GM23338 (cell line): ENCODE measurements at regions not wholly inside any gene's neighbourhood (a gene's known extent, or its start where the extent isn't known, plus 50 kb on each side); places are given as distances from the start of the nearest gene placed in this dataset.

Experiments
- CREB1 ChIP-seq: fragments of 250-450 bp; sonication (Bioruptor Pico); IDR thresholded peaks from 2 replicates; pipeline ENCODE4 v1.5.0; 2020; ENCODE audit warnings: low read depth, mild to moderate bottlenecking, moderate library complexity
- EZH2 ChIP-seq: fragments of 200-600 bp; sonication (generic); IDR thresholded peaks from one replicate; pipeline ENCODE4 v1.8.0; 2017; ENCODE audit warnings: antibody characterized with exemption, mild to moderate bottlenecking, low read depth; ENCODE audit not compliant: unreplicated experiment
- JUNB ChIP-seq: IDR thresholded peaks from one replicate; pipeline ENCODE4 v1.6.1; 2016; ENCODE audit warnings: antibody characterized with exemption; ENCODE audit not compliant: unreplicated experiment
- STAT1 ChIP-seq: IDR thresholded peaks from one replicate; pipeline ENCODE4 v1.6.1; 2016; ENCODE audit warnings: antibody characterized with exemption; ENCODE audit not compliant: unreplicated experiment
- ZNF114 ChIP-seq: fragments of 250-450 bp; sonication (Bioruptor Pico); IDR thresholded peaks from 2 replicates; pipeline ENCODE4 v1.5.0; 2020; ENCODE audit warnings: mild to moderate bottlenecking, moderate library complexity
- ZNF331 ChIP-seq: fragments of 250-450 bp; sonication (Bioruptor Pico); IDR thresholded peaks from 2 replicates; pipeline ENCODE4 v1.5.0; 2020; ENCODE audit warnings: low read depth, mild to moderate bottlenecking, moderate library complexity
- TF ChIP-seq, protein P1 (sequence below): fragments of 250-450 bp; sonication (Bioruptor Pico); IDR thresholded peaks from 2 replicates; pipeline ENCODE4 v1.5.0; 2020; ENCODE audit warnings: mild to moderate bottlenecking, moderate library complexity
- TF ChIP-seq, protein P2 (sequence below): IDR thresholded peaks from 2 replicates; pipeline ENCODE4 v1.6.1; 2016; ENCODE audit warnings: antibody characterized with exemption
- TF ChIP-seq, protein P3 (sequence below): IDR thresholded peaks from one replicate; pipeline ENCODE4 v1.6.1; 2018; ENCODE audit warnings: antibody characterized with exemption; ENCODE audit not compliant: unreplicated experiment

DNA sequence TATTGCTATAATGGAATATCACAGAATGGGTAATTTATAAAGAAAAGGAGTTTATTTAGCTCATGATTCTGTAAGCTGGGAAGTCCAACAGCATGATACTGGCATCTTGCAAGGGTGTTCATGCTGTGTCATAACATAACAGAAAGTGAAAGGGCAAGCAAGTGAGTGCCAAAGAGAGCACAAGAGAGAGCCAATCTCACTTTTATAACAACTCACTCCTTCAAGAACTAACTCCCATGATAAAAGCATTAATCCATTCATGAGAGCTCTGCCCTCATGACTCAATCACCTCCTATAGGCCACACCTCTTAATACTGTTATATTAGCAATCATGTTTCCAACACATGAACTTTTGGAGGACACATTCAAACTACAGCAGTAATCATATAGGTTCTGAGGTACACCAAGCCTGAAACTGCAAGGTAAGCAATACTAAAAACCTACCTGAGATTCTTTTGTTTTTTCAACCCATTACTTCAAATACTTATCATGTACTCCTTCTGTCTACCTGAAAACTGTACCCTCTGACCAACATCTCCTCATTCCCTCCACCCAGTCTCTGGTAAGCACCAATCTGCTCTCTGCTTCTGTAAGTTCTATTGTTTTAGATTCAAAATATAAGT lies 219.7 kb downstream of the MTERF1 start (continued):
- TF ChIP-seq, protein P1, sequence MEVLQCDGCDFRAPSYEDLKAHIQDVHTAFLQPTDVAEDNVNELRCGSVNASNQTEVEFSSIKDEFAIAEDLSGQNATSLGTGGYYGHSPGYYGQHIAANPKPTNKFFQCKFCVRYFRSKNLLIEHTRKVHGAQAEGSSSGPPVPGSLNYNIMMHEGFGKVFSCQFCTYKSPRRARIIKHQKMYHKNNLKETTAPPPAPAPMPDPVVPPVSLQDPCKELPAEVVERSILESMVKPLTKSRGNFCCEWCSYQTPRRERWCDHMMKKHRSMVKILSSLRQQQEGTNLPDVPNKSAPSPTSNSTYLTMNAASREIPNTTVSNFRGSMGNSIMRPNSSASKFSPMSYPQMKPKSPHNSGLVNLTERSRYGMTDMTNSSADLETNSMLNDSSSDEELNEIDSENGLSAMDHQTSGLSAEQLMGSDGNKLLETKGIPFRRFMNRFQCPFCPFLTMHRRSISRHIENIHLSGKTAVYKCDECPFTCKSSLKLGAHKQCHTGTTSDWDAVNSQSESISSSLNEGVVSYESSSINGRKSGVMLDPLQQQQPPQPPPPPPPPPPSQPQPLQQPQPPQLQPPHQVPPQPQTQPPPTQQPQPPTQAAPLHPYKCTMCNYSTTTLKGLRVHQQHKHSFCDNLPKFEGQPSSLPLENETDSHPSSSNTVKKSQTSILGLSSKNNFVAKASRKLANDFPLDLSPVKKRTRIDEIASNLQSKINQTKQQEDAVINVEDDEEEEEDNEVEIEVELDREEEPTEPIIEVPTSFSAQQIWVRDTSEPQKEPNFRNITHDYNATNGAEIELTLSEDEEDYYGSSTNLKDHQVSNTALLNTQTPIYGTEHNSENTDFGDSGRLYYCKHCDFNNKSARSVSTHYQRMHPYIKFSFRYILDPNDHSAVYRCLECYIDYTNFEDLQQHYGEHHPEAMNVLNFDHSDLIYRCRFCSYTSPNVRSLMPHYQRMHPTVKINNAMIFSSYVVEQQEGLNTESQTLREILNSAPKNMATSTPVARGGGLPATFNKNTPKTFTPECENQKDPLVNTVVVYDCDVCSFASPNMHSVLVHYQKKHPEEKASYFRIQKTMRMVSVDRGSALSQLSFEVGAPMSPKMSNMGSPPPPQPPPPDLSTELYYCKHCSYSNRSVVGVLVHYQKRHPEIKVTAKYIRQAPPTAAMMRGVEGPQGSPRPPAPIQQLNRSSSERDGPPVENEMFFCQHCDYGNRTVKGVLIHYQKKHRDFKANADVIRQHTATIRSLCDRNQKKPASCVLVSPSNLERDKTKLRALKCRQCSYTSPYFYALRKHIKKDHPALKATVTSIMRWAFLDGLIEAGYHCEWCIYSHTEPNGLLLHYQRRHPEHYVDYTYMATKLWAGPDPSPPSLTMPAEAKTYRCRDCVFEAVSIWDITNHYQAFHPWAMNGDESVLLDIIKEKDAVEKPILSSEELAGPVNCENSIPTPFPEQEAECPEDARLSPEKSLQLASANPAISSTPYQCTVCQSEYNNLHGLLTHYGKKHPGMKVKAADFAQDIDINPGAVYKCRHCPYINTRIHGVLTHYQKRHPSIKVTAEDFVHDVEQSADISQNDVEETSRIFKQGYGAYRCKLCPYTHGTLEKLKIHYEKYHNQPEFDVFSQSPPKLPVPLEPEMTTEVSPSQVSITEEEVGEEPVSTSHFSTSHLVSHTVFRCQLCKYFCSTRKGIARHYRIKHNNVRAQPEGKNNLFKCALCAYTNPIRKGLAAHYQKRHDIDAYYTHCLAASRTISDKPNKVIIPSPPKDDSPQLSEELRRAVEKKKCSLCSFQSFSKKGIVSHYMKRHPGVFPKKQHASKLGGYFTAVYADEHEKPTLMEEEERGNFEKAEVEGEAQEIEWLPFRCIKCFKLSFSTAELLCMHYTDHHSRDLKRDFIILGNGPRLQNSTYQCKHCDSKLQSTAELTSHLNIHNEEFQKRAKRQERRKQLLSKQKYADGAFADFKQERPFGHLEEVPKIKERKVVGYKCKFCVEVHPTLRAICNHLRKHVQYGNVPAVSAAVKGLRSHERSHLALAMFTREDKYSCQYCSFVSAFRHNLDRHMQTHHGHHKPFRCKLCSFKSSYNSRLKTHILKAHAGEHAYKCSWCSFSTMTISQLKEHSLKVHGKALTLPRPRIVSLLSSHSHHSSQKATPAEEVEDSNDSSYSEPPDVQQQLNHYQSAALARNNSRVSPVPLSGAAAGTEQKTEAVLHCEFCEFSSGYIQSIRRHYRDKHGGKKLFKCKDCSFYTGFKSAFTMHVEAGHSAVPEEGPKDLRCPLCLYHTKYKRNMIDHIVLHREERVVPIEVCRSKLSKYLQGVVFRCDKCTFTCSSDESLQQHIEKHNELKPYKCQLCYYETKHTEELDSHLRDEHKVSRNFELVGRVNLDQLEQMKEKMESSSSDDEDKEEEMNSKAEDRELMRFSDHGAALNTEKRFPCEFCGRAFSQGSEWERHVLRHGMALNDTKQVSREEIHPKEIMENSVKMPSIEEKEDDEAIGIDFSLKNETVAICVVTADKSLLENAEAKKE (CRISPR knock-in tag), result no peak
- TF ChIP-seq, protein P2, sequence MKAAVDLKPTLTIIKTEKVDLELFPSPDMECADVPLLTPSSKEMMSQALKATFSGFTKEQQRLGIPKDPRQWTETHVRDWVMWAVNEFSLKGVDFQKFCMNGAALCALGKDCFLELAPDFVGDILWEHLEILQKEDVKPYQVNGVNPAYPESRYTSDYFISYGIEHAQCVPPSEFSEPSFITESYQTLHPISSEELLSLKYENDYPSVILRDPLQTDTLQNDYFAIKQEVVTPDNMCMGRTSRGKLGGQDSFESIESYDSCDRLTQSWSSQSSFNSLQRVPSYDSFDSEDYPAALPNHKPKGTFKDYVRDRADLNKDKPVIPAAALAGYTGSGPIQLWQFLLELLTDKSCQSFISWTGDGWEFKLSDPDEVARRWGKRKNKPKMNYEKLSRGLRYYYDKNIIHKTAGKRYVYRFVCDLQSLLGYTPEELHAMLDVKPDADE, result no peak
- TF ChIP-seq STAT1 (no peak), ZNF331 (no peak), ZNF114 (CRISPR knock-in tag) (no peak), JUNB (no peak), CREB1 (CRISPR knock-in tag) (no peak), EZH2 (no peak)
- TF ChIP-seq, protein P3, sequence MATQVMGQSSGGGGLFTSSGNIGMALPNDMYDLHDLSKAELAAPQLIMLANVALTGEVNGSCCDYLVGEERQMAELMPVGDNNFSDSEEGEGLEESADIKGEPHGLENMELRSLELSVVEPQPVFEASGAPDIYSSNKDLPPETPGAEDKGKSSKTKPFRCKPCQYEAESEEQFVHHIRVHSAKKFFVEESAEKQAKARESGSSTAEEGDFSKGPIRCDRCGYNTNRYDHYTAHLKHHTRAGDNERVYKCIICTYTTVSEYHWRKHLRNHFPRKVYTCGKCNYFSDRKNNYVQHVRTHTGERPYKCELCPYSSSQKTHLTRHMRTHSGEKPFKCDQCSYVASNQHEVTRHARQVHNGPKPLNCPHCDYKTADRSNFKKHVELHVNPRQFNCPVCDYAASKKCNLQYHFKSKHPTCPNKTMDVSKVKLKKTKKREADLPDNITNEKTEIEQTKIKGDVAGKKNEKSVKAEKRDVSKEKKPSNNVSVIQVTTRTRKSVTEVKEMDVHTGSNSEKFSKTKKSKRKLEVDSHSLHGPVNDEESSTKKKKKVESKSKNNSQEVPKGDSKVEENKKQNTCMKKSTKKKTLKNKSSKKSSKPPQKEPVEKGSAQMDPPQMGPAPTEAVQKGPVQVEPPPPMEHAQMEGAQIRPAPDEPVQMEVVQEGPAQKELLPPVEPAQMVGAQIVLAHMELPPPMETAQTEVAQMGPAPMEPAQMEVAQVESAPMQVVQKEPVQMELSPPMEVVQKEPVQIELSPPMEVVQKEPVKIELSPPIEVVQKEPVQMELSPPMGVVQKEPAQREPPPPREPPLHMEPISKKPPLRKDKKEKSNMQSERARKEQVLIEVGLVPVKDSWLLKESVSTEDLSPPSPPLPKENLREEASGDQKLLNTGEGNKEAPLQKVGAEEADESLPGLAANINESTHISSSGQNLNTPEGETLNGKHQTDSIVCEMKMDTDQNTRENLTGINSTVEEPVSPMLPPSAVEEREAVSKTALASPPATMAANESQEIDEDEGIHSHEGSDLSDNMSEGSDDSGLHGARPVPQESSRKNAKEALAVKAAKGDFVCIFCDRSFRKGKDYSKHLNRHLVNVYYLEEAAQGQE, result no peak
